Activated gamma-delta T cell treated with Interleukin-2 at 50 U/mL for 16 hours (primary cell): ENCODE measurements at regions not wholly inside any gene's neighbourhood (a gene's known extent, or its start where the extent isn't known, plus 50 kb on each side); places are given as distances from the start of the nearest gene placed in this dataset.

Experiments used
- DNase-seq: peaks from one replicate; pipeline ENCODE4 v3.0.0-alpha.2; 2020

GRCh38 chr21:15491100-15491499, 238.7 kb upstream of the USP25 start:
- DNase-seq: no peak

- no peak for DNase-seq
Observed at GRCh38 chr21:15493646-15494045, 236.1 kb upstream of the USP25 start.

- DNase-seq: no peak
Observed at GRCh38 chr21:15494481-15494880, 235.3 kb upstream of the USP25 start.

GRCh38 chr21:15495965-15496364, 233.8 kb upstream of the USP25 start:
- no peak for DNase-seq

GRCh38 chr21:15496911-15497310, 232.9 kb upstream of the USP25 start:
- no peak for DNase-seq

GRCh38 chr21:15498455-15498854, 231.3 kb upstream of the USP25 start:
- no peak for DNase-seq

- no peak for DNase-seq
Observed at GRCh38 chr21:15506086-15506485, 223.7 kb upstream of the USP25 start.

GRCh38 chr21:15508554-15508953, 221.2 kb upstream of the USP25 start:
- DNase-seq: no peak

GRCh38 chr21:15514073-15514946, 215.5 kb upstream of the USP25 start:
- DNase-seq: peak; percentile 58

- no peak for DNase-seq
Observed at GRCh38 chr21:15515908-15516307, 213.9 kb upstream of the USP25 start.

GRCh38 chr21:15517394-15517793, 212.4 kb upstream of the USP25 start:
- DNase-seq: no peak

GRCh38 chr21:15520811-15521643, 208.8 kb upstream of the USP25 start:
- DNase-seq: no peak

- no peak for DNase-seq
Observed at GRCh38 chr21:15521644-15522001, 208.2 kb upstream of the USP25 start.

GRCh38 chr21:15522148-15522547, 207.6 kb upstream of the USP25 start:
- no peak for DNase-seq

GRCh38 chr21:15524855-15525254, 204.9 kb upstream of the USP25 start:
- DNase-seq: no peak

- DNase-seq: no peak
Observed at GRCh38 chr21:15526798-15527197, 203.0 kb upstream of the USP25 start.

- no peak for DNase-seq
Observed at GRCh38 chr21:15528346-15528745, 201.4 kb upstream of the USP25 start.

GRCh38 chr21:15531986-15532385, 197.8 kb upstream of the USP25 start:
- no peak for DNase-seq

GRCh38 chr21:15533618-15534017, 196.2 kb upstream of the USP25 start:
- DNase-seq: no peak

GRCh38 chr21:15534450-15534886, 195.3 kb upstream of the USP25 start:
- no peak for DNase-seq

- DNase-seq: no peak
Observed at GRCh38 chr21:15539376-15539775, 190.4 kb upstream of the USP25 start.

- DNase-seq: no peak
Observed at GRCh38 chr21:15543473-15543872, 186.3 kb upstream of the USP25 start.

- DNase-seq: no peak
Observed at GRCh38 chr21:15549671-15550070, 180.1 kb upstream of the USP25 start.

- no peak for DNase-seq
Observed at GRCh38 chr21:15552914-15553494, 176.8 kb upstream of the USP25 start.
